HG03432 (cell line): ENCODE measurements at regions not wholly inside any gene's neighbourhood (a gene's known extent, or its start where the extent isn't known, plus 50 kb on each side); places are given as distances from the start of the nearest gene placed in this dataset.

Experiments
- ATAC-seq: cut with Tn5 transposase; IDR thresholded peaks from one replicate; pipeline ENCODE4 v1.9.1; 2021; ENCODE audit warnings: mild to moderate bottlenecking, moderate library complexity; ENCODE audit not compliant: unreplicated experiment

GRCh38 chr11:109552376-109552775 lies 130.4 kb downstream of the C11orf87 start:
- ATAC-seq, result no peak

DNA sequence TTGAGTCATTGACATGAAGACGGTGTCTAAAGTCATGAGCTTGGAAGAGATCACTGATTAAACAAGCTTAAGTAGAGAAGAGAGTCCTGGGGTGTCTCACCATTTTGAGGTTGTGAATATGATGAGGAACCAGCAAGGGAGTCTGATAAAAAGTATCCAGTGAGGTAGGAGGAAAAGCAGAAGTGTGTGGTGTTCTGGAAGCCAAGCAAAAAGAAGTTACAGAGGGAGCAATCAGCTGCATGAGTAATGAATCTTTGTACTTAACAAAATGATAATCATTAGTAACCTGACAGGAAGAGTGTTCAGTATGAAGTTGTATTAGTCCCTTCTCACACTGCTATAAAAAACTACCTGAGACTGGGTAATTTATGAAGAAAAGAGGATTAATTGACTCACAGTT lies 131.3 kb downstream of the C11orf87 start:
- no peak for ATAC-seq

DNA sequence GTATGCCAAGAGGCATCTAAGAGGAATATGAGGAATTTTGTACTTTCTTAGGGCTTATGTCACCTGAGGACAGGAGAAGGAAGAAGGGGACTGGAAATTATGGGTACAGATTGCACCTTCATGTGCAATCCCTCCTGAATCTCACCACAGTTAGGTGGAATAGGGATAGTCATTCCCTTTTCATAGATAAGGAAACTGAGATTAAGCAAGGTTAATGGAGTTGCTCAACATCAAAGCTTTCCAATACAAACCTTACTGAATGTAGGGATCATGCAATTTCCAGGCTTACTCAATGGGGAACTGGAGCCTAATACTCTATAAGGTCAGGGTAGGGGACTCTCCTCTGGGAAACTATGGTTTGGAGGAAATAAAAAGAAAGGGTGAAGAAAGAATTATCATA lies 133.0 kb downstream of the C11orf87 start:
- no peak for ATAC-seq

DNA sequence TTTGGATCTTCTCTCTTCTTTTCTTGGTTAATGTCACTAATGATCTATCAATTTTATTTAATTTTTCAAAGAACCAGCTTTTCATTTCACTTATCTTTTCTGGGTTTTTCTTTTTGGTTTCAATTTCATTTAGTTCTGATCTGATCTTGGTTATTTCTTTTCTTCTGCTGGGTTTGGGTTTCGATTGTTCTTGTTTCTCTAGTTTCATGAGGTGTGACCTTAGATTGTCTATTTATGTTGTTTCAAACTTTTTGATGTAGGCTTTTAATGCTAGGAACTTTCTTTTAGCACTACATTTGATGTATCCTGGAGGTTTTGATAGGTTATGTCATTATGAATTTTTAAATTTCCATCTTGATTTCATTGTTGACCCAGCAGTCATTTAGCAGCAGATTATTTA lies 142.3 kb downstream of the C11orf87 start:
- ATAC-seq, result no peak

- ATAC-seq, result no peak
These were observed 160.5 kb downstream of the C11orf87 start for GRCh38 chr11:109582470-109582869.

DNA sequence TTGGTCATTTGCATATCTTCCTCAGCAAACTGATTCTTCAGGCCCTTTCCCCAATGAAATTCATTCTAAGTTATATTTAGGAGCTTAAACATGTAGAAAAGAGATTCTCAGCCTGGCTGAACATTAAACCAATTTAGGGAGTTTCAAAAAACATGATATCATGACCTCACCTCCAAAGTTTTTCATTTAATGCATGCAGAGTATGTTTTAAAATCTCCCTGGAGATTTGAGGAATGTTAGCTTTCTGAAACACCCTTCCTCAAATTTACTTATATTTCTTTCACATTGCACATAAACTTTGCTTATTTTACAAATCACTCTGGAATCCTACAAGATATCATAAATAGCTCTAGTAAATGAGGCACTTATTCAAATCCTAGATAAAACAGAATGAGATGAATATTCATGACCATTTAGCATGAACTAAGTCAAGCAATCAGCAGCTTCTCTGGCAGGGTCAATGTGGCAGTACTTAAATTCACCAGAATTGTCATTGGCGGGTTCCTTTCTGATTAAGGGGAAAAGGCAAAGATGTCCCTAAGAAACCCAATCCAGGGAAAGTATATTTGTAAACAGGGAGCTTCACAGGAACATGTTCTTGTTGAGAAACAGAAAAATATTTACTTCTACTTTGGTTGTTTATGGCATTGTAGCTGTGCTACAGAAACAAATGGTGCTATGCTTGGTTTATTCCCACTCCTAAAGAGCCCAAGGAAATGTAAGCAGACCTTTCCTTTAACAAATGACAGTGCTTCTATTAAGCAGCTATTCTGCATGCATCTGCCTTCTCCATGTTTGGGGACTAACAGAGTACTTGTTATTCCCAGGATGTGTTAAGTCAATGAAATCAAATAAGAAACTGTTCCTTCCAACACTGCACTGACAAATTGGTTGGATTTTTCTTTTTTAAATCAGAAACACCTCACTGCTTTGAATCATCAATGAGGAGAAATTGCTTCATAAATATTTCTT lies 162.3 kb downstream of the C11orf87 start:
- no peak for ATAC-seq

DNA sequence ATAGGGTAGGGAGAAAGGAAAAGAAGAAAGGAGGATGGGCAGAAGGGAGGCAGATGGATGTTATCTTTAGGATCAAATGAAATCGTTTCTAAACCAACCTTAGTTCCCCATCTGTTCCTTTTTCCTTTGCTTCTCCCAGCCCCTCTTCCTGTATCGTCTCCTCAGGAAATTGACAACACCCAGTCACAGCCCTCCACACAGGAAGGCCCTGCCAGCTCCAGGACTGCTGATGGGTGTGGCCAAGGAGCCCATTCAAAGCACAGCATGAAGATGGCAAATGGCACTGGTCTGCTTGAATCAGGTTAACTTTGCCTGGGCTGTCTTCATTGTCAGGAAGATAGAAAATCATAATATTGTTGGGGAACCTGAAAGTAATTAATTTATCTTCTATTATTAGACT lies 164.8 kb downstream of the C11orf87 start:
- ATAC-seq, result no peak

GRCh38 chr11:109590782-109591181 lies 168.8 kb downstream of the C11orf87 start:
- no peak for ATAC-seq

- no peak for ATAC-seq
These were observed 175.3 kb downstream of the C11orf87 start for GRCh38 chr11:109597336-109597735.

DNA sequence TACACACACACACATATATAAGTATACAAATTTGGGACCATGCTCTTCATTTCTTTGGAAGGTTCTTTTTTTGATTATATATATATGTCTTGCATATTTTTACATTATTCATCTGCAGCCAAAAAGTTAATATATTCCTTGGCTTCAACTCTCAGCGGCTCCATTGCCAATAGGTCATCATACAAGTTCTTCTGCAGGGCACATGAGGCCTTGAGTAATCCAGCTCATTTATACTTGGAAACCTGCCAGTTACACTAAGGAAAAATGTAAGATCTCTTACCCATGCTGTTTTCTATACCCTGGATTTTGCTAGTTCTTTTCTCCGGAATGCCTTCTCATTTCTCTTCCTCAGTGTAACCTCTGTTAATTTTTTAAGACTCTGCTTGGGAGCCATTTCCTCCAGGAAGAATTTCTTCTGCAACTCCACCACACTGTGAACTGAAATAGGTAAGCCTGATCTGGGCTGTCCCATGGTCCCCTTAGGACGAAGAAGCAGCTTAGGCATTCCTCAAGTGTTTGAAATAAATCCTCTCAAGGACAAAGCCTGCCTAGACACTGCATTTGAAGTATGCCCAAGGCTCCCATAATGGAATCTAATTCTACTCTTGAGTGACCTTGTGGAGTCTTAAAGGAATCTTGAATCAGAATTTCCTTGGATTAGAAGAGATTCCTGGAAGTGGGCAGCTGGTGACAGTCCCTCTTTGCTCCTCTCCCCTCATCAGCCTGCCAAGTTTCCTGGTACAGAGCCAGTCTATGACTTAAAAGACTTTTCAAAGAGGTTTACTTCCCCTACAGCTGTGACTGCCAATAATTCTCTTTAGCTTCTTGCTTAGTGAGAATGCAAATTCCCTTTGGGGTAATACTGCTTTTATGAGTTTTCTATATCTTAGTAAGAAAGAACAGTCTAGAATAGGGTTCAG lies 182.8 kb downstream of the C11orf87 start:
- no peak for ATAC-seq

DNA sequence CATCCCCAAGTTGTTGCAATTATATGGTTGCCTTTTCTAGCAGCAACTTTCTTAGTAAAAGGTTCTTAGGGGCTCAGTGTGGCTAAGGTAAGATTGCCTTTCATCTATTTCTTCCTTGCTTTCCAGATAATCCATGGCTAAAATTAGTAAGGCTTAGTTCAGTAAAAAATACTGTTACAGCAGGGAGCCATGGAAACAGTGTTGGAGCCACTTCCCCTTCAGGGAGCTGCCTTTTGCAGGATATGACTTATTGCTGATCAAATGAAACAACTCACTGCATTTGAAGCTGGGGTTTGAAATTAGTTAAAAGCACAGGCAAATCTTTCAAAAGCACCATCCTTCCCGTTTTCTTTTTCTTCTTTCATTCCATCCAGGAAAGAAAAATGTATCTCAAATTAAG lies 184.3 kb downstream of the C11orf87 start:
- no peak for ATAC-seq

DNA sequence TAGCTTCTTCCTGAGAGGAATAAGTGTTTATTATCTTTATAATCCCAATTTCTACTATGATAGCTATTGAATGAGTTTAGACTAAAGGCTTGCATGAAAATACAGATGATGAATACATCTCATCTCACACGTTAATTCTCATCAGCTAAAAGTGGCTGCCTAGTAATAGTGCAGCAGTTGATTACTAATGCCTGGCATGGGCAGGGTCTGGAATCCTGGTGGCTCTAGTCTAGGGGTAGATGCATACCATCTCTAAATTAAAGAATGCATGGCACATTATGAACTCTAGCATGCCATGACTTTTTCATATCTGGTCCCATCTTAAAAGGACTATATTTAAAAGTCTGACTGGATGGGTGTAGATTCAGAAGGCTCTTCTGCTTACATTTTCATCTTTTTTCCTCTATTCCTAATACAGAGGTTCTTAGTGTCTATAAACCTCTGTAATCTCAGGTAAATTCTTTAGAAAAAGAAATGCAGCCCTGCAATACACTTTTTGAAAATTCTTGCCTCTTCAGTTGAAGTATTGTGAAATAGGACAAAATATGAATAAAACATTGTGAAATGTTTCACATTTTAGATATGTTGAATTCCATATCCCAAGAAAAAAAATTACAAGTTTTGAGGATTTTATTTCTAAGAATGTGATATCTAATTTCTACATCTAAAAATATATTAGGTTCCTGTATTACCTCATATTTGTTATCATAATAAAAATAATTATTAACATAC lies 187.6 kb downstream of the C11orf87 start:
- no peak for ATAC-seq

DNA sequence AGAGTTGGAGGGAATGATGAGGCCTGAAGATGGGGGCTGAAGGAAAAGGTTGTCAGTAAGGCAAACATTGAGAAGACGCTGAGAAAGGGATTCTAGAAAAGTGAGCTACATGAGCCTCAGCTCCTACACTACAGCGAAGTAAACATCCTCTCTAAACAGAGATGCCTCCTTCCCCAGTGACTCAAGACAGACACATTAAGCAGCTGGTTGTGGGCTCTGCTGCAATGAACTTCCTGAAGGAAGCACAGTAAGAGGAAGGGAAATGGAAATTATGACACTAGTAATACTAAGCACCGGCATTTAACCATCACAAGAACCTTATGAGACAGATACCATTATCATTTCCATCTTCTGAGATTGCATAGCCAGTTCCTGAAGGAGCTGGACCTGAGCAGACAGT lies 190.5 kb downstream of the C11orf87 start:
- ATAC-seq, result no peak

DNA sequence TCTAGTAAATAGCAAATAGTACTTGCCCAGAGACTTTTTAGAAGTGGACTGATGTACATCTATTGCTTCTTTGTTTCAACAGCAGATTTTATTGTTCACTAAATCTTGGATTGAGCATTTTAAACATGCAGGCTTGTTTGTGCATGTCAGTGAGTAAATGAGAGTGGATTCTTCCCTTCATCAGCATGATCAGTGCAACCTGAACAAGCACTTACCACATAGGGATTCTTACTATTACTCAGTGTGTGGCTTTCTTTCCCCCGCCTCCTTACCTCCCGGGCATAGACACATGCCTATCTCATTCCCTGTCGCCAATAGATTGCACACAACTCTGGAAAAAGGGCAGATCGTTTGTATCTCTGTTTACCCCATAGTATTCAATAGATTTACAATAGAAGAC lies 197.5 kb downstream of the C11orf87 start:
- ATAC-seq, result no peak

DNA sequence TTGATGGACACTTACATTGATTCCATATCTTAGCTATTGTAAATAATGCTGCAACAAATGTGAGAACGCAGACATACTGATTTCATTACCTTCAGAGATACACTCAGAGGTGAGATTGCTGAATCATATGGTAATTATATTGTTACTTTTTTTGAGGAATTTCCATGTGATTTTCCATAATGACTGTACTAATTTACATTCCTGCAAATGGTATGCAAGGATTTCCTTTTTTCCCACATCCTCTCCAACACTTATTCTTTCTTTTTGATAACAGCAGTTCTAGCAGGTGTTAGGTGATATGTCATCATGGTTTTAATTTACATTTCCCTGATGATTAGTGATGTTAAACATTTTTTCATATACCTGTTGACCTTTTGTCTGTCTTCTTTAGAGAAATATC lies 207.7 kb downstream of the C11orf87 start:
- no peak for ATAC-seq

GRCh38 chr11:109641549-109641948 lies 219.6 kb downstream of the C11orf87 start:
- no peak for ATAC-seq

DNA sequence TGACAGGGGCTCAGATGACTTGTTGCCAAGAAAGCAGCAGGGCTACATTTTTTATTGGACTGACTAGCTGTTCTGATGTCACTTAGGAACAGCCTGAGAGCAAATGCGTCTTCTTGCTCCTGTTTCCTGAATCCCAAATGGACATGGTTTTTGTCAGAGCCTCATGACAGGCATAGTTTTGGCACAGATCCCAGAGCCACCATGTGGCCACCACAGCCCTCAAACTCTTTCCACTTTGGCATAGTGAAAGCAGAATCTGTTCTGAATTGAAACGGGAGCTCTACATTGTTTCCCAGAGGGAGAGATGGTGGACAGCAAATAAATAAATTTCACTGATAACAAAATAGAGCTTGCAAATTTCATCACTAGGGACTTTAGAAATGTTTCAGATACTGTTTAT lies 222.2 kb downstream of the C11orf87 start:
- ATAC-seq, result no peak

DNA sequence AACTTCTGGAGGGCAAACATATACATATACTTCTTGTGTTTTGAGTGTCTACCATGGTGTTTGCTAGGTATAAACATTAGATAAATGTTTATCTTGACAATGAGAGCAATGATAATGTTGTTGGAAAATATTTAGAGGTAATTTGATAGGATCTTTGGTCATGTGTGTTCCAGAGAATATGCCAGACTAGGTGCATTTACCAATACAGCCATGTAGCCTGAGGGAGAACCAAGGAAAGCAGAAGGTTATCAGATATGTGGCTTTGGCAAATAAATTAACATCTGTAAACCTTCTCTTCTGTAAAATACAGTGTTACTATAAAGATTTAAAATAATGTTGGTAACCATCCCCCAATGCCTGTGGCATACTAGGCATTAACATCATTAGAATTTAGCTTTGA lies 226.8 kb downstream of the C11orf87 start:
- ATAC-seq, result no peak

- ATAC-seq, result no peak
These were observed 232.1 kb downstream of the C11orf87 start for GRCh38 chr11:109654091-109654490.

- ATAC-seq, result no peak
These were observed 236.2 kb downstream of the C11orf87 start for GRCh38 chr11:109658190-109658589.

GRCh38 chr11:109667719-109668118 lies 245.7 kb downstream of the C11orf87 start:
- no peak for ATAC-seq
